Transverse colon (tissue), 4 donors: ENCODE measurements at regions not wholly inside any gene's neighbourhood (a gene's known extent, or its start where the extent isn't known, plus 50 kb on each side); places are given as distances from the start of the nearest gene placed in this dataset.

Experiments
- DNase-seq: peaks from one replicate; pipeline ENCODE4 v3.0.0-alpha.2; 2019
- H3K27ac ChIP-seq, 4 donors: fragments of 200-600 bp; sonication (generic); 2 replicates each; pipeline ENCODE4 v1.5.1; 2016 to 2018; ENCODE audit warnings: inconsistent platforms in 4 of 4
- H3K27me3 ChIP-seq: fragments of 200-600 bp; sonication (generic); 2 replicates; pipeline ENCODE4 v1.5.1; 2017; ENCODE audit warnings: inconsistent platforms
- H3K36me3 ChIP-seq, 4 donors: fragments of 200-600 bp; sonication (generic); 2 replicates each; pipeline ENCODE4 v1.5.1; 2017 to 2019; ENCODE audit warnings: inconsistent platforms in 4 of 4
- H3K4me1 ChIP-seq, 4 donors: fragments of 200-600 bp; sonication (generic); 2 replicates each; pipeline ENCODE4 v1.5.1; 2017 to 2020; ENCODE audit warnings: inconsistent platforms in 4 of 4
- H3K4me3 ChIP-seq, 4 donors: fragments of 200-600 bp; sonication (generic); 1 replicate in 1 of 4; 2 replicates in 3 of 4; pipeline versions ENCODE4 v1.5.1 to v1.6.1; 2017 to 2019; ENCODE audit warnings: inconsistent platforms in 4 of 4
- H3K9me3 ChIP-seq, 2 donors: fragments of 200-600 bp; sonication (generic); 2 replicates each; pipeline ENCODE4 v1.5.1; 2017 to 2019; ENCODE audit warnings: inconsistent platforms in 2 of 2
- CTCF ChIP-seq, 5 experiments: fragments of 200-600 bp in 3 of 5; fragments of 450-650 bp in 2 of 5; sonication (generic) in 3 of 5; IDR thresholded peaks; 1 replicate in 2 of 5; 2 replicates in 3 of 5; pipeline ENCODE4 v1.5.1; 2016 to 2017; ENCODE audit warnings: antibody characterized with exemption in 5 of 5, inconsistent platforms in 3 of 5, mild to moderate bottlenecking in 2 of 5, moderate library complexity in 1 of 5
- EP300 ChIP-seq: sonication (generic); formaldehyde crosslinking; IDR thresholded peaks from one replicate; pipeline ENCODE4 v1.6.1; 2017; ENCODE audit warnings: antibody characterized with exemption, low read depth
- POLR2A ChIP-seq: fragments of 450-650 bp; IDR thresholded peaks from one replicate; pipeline ENCODE4 v1.6.1; 2016; ENCODE audit warnings: antibody characterized with exemption, mild to moderate bottlenecking, moderate library complexity
- POLR2AphosphoS5 ChIP-seq, 3 donors: sonication (generic); formaldehyde crosslinking; IDR thresholded peaks; one replicate each; pipeline ENCODE4 v1.6.1; 2016; ENCODE audit warnings: antibody characterized with exemption in 3 of 3
- WGBS, 2 donors: methylation state at CpG; one replicate each; pipeline ENCODE4 v1.1.5; 2018; ENCODE audit warnings: low coverage in 1 of 2; 5-methylcytosine and 5-hydroxymethylcytosine counted together
- in situ Hi-C, 4 donors: fragments of 200-750 bp; cut with MboI; loops; one replicate each; pipeline versions ENCODE4 v1.15.0 to v1.15.1; 2017; ENCODE audit warnings: low sequenced_read_pairs in 3 of 4, low pct_ligation_motif_present in 1 of 4, low pct_unique_long_range_greater_than_20kb in 1 of 4
- intact Hi-C: fragments of 100-400 bp; cut with DNase I; formaldehyde crosslinking; loops from one replicate; pipeline ENCODE4 v1.15.1; 2023; ENCODE audit warnings: low total_unique reads

- intact Hi-C loops (no loop called here), in situ Hi-C loops (loop anchor here in 1 of 4 donors (25.0 kb wide), 1 partner anchor 329 kb away; no protein-coding TSS in a partner anchor)
- TF ChIP-seq EP300 = no peak
- no peak for TF ChIP-seq POLR2A
- no peak for TF ChIP-seq POLR2AphosphoS5 (IDR thresholded peaks at IDR 0.05)
- no peak for TF ChIP-seq CTCF (IDR thresholded peaks at IDR 0.05)
- H3K4me1 ChIP-seq = peaks cover 0 to 17% (median 15%) of the 10 kb centered on the region in 4 donors
- H3K27me3 ChIP-seq = peaks cover 28% of the 10 kb centered on the region
- DNase-seq = no peak
- H3K4me3 ChIP-seq = no peak overlapping the region
- no peak overlapping the region for H3K27ac ChIP-seq
- H3K36me3 ChIP-seq = no peaks in the 10 kb centered on the region
- H3K9me3 ChIP-seq = no peaks in the 10 kb centered on the region
- WGBS, 2 donors = 86% methylated on average over 1 to 3 of the region's 3 CpGs
Measured at GRCh38 chr3:124582621-124583395, 147.4 kb upstream of the UMPS start.

- Histone ChIP-seq H3K4me1 (peaks cover 0 to 17% (median 15%) of the 10 kb centered on the region in 4 donors), H3K27ac (peak overlapping the region in 1 of 4 donors; percentile 60), H3K4me3 (peak overlapping the region in 3 of 4 donors; percentile 45 to 66 (median 51)), H3K9me3 (no peaks in the 10 kb centered on the region), H3K36me3 (no peaks in the 10 kb centered on the region), H3K27me3 (peaks cover 28% of the 10 kb centered on the region)
- no peak for TF ChIP-seq POLR2AphosphoS5 (IDR thresholded peaks at IDR 0.05)
- no peak for TF ChIP-seq CTCF (IDR thresholded peaks at IDR 0.05)
- intact Hi-C loops (no loop called here), in situ Hi-C loops (loop anchor here in 1 of 4 donors (25.0 kb wide), 1 partner anchor 328 kb away; no protein-coding TSS in a partner anchor)
- DNase-seq = no peak
- WGBS, 2 donors = 26 to 36% methylated on average over 4 to 9 of the region's 9 CpGs
Measured at GRCh38 chr3:124584245-124584551, 146.1 kb upstream of the UMPS start.

- H3K9me3 ChIP-seq = no peaks in the 10 kb centered on the region
- 6% methylated on average over 53 of the region's 59 CpGs; no CpG with 5 or more reads in 1 of the 2 donors for WGBS, 2 donors
- intact Hi-C loops = no loop called here
- peaks cover 0 to 17% (median 15%) of the 10 kb centered on the region in 4 donors for H3K4me1 ChIP-seq
- no peaks in the 10 kb centered on the region for H3K36me3 ChIP-seq
- peak; percentile 86 for DNase-seq
- H3K27ac ChIP-seq = peak overlapping the region in 3 of 4 donors; percentile 52 to 65 (median 60)
- TF ChIP-seq EP300 (no peak), POLR2AphosphoS5 (IDR thresholded peaks at IDR 0.05) (peak; percentile 75 to 91 (median 87)), POLR2A (peak; percentile 81)
- in situ Hi-C loops = loop anchor here in 1 of 4 donors (25.0 kb wide), 1 partner anchor 328 kb away; no protein-coding TSS in a partner anchor
- peaks cover 28% of the 10 kb centered on the region for H3K27me3 ChIP-seq
- H3K4me3 ChIP-seq = peak overlapping the region; percentile 30 to 66 (median 48)
Measured at GRCh38 chr3:124584552-124585391, 145.5 kb upstream of the UMPS start.

- intact Hi-C loops = no loop called here
- TF ChIP-seq POLR2A (no peak), POLR2AphosphoS5 (IDR thresholded peaks at IDR 0.05) (no peak), EP300 (no peak), CTCF (IDR thresholded peaks at IDR 0.05) (no peak)
- Histone ChIP-seq H3K27ac (no peak overlapping the region), H3K4me3 (no peak overlapping the region), H3K4me1 (peaks cover 0 to 17% (median 15%) of the 10 kb centered on the region in 4 donors), H3K27me3 (peaks cover 28% of the 10 kb centered on the region), H3K9me3 (no peaks in the 10 kb centered on the region), H3K36me3 (no peaks in the 10 kb centered on the region)
- no peak for DNase-seq
- in situ Hi-C loops = loop anchor here in 1 of 4 donors (25.0 kb wide), 1 partner anchor 326 kb away; no protein-coding TSS in a partner anchor
- WGBS, 2 donors = 84 to 96% methylated on average over 5 to 21 of the region's 21 CpGs
Measured at GRCh38 chr3:124586126-124587052, 143.9 kb upstream of the UMPS start.
